ENCODE measurements at regions not wholly inside any gene's neighbourhood (a gene's known extent, or its start where the extent isn't known, plus 50 kb on each side); places are given as distances from the start of the nearest gene placed in this dataset.
A peak's percentile ranks its signal among the peaks of the same experiment; 100 is the strongest.

DNA sequence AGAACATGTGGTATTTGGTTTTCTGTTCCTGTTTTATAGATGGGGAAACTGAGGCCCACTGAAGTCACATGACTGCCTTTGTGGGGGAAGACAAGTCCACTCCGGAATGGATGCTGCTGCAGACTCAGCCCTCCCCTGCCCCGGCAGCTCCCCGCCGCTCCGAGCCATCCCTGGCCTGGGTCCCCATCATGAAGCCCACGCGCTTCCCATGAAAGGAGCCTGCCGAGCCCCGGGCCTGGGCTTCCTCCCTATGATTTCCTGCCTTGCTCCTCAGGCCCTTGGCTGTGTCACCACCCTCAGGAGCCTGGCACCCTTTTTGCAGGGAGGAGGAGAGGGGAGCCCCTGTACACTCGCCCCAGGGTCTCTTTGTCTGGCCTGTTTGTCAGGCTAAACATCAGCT lies 125.3 kb upstream of the FOXF1 start:
- DNase-seq (ENCODE audit: low read depth): no peak
- H3K4me3 ChIP-seq (ENCODE audit: low read depth, low read length): no peak overlapping the region
- TF ChIP-seq, protein P1, sequence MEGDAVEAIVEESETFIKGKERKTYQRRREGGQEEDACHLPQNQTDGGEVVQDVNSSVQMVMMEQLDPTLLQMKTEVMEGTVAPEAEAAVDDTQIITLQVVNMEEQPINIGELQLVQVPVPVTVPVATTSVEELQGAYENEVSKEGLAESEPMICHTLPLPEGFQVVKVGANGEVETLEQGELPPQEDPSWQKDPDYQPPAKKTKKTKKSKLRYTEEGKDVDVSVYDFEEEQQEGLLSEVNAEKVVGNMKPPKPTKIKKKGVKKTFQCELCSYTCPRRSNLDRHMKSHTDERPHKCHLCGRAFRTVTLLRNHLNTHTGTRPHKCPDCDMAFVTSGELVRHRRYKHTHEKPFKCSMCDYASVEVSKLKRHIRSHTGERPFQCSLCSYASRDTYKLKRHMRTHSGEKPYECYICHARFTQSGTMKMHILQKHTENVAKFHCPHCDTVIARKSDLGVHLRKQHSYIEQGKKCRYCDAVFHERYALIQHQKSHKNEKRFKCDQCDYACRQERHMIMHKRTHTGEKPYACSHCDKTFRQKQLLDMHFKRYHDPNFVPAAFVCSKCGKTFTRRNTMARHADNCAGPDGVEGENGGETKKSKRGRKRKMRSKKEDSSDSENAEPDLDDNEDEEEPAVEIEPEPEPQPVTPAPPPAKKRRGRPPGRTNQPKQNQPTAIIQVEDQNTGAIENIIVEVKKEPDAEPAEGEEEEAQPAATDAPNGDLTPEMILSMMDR (IDR thresholded peaks at IDR 0.05; ENCODE audit: insufficient read depth, low read length): no peak

DNA sequence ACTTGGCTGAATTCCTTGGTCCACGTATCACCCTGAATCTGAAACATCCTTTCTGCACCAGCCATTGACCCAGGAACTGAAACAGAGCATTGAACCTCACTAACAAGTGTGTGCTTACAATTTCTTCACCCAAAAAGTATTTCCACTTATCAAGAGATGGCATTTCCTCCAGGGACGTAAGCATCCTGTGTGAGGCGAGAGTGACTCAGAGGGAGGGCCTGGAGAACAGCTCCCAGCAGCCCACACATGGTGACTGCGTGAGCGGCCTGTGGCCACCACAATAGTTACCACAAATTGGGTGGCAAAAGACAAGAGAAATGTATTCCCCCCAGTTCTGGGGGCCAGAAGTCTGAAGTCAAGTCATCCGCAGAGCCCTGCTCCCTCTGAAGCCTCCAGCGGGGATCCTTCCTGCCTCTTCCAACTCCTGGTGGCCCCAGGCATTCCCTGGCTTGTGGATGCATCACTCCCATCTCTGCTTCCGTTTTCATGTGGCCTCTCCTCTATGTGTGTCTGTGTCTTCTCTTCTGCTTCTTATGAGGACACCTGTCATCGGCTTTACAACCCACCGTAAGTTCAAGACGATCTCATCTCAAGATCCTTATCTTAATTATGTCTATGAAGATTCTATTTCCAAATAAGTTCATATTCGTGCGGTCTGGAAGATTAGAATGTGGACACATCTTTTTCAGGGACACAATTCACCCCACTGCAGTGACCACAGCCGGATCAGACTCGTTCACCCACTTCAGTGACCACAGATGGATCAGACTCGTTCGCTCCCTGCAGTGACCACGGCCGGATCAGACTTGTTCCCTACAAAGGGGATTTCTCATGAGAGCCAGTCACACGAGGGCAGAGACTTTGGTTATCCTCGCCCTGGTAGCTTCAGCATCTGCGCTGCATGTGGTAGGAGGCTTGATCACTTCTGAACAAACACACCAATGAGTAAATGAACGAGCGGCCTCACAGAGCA lies 122.6 kb upstream of the FOXF1 start:
- TF ChIP-seq, protein P1 (IDR thresholded peaks at IDR 0.05; ENCODE audit: insufficient read depth, low read length): no peak
- H3K4me3 ChIP-seq (ENCODE audit: low read depth, low read length): no peak overlapping the region
- DNase-seq (ENCODE audit: low read depth): peak; percentile 97

DNA sequence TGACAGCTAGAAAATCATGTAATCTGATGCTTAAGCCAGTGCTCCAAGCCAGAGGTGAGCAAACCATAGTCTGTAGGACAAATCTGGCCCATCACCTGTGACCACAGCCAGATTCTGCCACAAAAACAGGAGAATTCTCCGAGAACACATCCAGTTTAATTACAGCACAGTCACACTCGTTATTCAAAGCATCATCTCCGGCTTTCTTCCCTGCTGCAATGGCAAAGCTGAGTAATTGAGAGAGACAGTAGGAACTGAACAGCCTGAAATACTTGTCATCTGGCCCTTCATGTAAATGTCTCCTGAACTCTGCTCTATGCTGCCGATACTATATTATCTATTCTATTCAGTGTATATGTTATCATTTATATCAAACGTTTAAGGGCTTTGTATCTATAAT lies 121.4 kb upstream of the FOXF1 start:
- no peak for DNase-seq (ENCODE audit: low read depth)
- no peak overlapping the region for H3K4me3 ChIP-seq (ENCODE audit: low read depth, low read length)
- TF ChIP-seq, protein P1 (IDR thresholded peaks at IDR 0.05; ENCODE audit: insufficient read depth, low read length): no peak

DNA sequence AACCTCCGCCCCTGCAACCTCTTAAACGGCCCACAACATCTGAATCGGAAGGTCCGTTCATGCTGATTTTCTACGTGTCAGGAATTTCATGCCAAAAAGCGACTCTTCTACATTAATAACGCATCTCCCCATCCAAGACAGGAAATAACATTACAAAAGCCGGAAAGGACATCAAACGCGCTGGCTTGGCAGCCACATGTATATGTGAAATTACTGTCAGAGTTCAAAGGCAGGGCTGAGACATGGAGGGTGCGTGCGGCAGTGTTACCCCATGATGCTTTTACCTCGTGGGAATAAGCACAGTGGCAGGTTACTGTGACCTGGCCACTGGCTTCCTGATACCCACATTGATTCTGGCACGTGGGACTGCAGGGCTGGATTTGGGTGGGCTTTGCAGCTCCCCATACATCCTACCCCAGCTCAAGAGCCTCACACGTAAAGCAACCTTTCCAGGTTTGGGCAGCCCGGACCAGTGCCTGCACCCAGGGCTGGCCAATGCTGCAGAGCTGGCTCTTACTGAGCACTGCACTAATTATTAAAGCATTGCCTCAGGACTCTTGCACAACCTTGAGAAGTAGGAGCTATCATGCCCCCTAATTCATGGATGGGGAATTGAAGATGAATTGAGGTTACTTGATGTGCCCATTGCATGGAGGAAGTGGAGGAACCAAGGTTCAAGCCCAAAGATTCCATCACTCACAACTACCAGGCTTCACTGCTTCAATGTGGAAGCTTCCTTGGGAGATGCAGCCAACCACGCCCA lies 120.6 kb upstream of the FOXF1 start:
- TF ChIP-seq, protein P1 (IDR thresholded peaks at IDR 0.05; ENCODE audit: insufficient read depth, low read length): no peak
- no peak overlapping the region for H3K4me3 ChIP-seq (ENCODE audit: low read depth, low read length)
- DNase-seq (ENCODE audit: low read depth): peak; percentile 54

DNA sequence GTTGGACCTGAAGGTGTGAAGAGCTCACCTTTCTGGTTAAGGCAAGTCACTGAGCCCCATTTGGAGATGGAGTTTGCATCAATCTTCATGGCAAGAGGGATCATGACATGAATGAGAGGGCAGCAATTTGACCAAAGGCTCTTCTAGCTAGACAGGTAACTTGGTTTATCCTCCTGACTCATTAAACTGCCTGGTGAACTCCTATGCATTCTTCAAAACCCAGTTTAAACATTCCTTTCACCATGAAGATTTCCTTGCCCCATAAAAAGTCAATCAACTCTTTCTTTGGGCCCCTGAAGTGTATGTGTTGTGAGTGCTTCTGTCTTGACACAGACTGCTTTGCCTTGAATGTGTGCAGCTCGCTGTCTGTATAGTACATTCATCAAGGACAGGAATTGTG lies 120.0 kb upstream of the FOXF1 start:
- DNase-seq (ENCODE audit: low read depth): no peak
- TF ChIP-seq, protein P1 (IDR thresholded peaks at IDR 0.05; ENCODE audit: insufficient read depth, low read length): no peak
- no peak overlapping the region for H3K4me3 ChIP-seq (ENCODE audit: low read depth, low read length)

DNA sequence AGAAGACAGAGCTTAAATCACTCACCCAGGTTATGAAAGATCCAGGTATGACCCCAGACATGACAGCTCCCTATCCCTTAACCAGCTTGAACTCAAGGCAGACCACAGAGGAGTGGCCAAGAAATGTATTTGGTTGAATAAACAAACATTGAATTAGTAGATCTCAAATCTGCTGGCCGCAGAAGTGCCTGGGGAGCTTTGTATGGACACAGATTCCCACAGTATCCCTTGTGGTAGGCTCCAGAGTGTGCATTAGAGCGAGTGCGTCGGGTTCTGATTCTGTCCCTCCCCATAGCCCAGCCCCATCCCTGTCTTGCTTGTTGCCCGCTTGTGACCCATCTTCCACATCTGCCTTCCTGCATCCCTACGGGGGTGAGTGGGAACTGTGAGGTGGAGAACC lies 118.8 kb upstream of the FOXF1 start:
- TF ChIP-seq, protein P1 (IDR thresholded peaks at IDR 0.05; ENCODE audit: insufficient read depth, low read length): no peak
- no peak for DNase-seq (ENCODE audit: low read depth)
- no peak overlapping the region for H3K4me3 ChIP-seq (ENCODE audit: low read depth, low read length)

Measured in fibroblast of the aortic adventitia (primary cell).